GM21423 (cell line): ENCODE measurements at regions not wholly inside any gene's neighbourhood (a gene's known extent, or its start where the extent isn't known, plus 50 kb on each side); places are given as distances from the start of the nearest gene placed in this dataset.
"Not testable (repeated sequence)": the region's sequence is repeated elsewhere in the genome, so short reads cannot be mapped to it uniquely, and the experiment has no call there.

ENCODE experiments used
- ATAC-seq: cut with Tn5 transposase; IDR thresholded peaks from one replicate; pipeline ENCODE4 v1.9.1; 2021; ENCODE audit warnings: mild to moderate bottlenecking, moderate library complexity; ENCODE audit not compliant: unreplicated experiment

DNA sequence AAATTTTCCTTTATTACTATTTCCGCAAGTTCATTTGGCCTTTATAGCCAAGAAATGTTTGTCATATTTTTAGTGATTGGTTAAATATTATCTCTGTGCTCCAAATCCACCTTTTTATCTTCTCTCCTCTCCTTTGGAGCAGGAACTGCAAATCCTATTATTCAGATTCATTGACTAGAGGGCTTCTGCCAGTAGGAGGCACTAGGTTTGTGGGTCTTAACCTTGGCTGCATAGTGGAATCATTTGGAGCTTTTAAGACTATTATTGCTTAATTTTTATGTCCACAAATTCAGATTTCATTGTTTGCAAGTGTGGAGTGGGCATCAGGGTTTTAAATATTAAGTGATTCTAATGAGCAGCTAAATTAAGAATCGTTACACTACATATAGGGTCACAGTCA lies 75.3 kb upstream of the SYT10 start:
- no peak for ATAC-seq

DNA sequence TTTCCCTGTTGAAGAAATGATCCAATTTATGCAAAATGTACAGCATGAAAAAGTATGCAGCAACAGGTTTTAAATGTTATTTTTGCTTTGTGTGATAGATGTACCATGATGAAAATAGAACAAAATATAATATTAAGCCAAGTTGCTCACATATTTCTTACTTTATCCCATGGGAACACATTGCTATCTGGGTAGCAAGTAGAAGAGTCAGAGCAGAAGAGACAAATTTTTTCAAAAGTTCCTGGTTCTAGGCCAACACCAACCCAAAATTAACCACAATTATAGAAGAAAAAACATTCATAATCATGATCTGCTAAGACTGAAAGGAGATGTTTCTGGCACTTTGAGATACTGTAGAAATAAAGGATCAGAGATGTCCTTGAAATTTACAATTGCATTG lies 79.9 kb upstream of the SYT10 start:
- no peak for ATAC-seq

DNA sequence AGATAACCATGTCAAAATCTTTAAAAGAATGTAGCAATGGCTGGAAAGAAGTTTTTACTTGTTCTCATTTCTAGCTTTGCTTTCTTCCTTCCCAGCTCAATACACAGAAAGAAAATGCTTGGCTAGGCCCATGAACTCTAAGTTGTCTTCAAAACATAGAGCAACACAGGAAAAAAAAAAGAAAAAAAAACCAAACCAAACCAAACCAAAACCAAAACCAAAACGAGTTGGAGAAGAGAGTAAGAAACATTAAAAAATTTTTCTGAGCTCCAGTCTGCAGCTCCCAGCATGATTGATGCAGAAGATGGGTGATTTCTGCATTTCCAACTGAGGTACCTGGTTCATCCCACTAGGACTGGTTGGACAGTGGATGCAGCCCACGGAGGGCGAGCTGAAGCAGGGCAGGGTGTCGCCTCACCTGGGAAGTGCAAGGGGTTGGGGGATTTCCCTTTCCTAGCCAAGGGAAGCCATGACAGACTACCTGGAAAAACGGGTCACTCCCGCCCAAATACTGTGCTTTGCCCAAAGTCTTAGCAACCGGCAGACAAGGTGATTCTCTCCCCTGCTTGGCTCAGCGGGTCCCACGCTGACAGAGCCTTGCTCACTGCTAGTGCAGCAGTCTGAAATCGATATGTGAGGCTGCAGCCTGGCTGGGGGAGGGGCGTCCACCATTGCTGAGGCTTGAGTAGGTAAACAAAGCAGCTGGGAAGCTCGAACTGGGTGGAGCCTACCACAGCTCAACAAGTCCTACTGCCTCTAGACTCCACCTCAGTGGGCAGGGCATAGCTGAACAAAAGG lies 81.1 kb upstream of the SYT10 start:
- not testable (repeated sequence) for ATAC-seq

DNA sequence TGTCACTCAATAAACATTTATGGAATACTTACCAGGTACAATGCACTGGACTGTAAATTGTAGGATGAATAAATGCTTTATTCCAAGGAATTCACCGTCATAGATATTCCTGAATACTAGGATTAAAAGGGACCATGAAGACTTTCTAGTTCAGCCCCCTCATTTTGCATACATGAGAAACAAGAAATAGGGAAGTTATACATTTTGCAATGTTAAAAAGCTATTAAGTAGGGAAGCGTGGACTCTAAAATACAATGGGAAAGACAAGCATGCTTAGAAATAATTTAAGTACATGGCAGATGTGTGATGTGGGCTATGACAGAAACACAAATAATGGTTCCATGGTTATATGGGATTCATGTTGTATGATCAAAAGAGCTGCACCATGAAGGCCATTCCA lies 89.4 kb upstream of the SYT10 start:
- no peak for ATAC-seq

DNA sequence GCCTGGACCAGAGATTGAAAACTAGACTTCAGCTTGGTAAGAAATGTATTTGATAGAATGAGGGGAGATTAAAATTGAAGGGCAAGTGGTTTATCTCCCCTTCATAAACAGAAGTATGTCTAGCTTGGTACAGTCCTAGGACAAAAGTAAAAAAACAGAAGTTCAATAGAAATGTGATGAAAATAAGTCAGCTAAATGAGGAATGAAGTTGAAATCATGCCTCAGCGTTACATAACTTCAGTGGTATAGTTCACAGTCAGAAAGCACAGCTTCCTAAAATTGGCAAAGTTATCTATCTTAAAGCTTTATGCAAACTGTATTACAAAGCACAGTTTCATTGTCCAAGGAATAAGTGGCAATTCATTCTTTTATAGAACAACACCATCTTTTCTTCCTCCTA lies 90.2 kb upstream of the SYT10 start:
- no peak for ATAC-seq

DNA sequence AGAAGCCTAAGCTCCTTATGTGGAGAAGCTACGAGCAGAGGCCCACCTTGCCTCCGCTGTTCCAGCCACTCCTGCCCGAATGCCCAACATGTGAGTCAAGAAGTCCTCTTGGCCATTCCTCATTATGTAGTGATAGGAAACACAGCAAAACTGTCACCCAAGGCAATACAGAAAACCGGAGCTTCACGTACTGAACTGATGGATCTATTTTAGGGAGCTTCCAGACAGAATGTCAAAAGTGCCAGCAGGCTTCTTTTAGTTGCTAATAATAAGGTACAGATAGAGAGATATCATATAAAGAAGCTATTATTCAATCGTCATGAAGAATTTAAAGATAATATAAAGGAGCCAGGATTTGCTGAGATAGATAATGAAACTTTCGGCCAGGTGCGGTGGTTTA lies 91.6 kb upstream of the SYT10 start:
- ATAC-seq, result no peak

DNA sequence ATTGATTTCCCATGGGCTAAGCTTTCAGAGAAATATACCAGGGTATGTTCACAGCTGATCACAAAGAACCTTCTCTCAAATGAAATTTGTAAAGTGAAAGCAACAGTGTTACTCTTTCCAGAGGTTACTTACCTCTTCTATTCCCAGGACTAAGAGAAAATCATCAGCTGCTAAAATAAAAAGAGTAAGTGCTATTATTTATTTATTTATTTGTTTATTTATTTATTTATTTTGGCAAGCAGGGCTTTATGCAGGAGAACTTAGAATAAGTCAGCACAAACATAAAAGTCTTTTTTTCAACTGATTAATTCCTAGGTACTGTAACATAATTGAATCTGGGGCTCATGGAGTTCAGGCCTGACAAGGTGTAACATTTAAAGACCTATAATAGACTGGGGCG lies 93.9 kb upstream of the SYT10 start:
- ATAC-seq, result no peak

DNA sequence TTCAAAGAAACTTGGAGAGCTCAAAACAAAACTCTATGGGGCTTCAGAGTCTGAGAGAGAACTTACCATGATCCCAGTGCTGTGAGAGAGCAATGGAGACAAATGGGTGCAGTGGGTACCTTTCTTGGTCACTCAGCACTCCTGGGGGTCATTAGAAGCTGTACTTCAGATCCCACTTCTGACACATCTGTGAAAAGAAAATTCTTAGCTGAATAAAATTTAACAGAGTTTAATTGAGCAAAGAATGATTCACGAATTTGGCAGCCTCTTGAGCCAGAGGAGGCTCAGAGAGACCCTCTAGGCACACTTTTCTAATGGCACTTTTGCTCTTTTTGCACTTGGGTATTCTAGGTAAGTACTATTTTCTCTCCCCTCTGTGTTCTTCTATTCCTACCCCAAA lies 96.8 kb upstream of the SYT10 start:
- no peak for ATAC-seq

DNA sequence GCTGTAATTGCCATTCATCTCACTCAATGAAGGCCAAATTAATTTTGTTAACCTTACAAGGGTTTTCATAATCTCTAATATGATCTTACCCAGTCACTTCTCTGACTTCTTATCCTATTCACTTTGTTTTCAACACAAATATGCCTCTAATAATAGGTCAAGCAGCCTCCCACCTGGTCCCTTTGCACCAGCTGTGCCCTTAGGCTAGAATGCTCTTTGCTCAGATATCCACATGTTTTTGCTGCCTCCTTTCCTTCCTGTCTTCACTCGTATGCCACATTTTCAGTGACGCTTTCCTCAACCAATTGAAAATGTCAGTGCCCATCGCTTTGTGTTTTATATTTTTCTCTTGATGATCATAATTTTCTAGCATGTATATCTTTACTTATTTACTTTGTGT lies 106.4 kb upstream of the SYT10 start:
- no peak for ATAC-seq

DNA sequence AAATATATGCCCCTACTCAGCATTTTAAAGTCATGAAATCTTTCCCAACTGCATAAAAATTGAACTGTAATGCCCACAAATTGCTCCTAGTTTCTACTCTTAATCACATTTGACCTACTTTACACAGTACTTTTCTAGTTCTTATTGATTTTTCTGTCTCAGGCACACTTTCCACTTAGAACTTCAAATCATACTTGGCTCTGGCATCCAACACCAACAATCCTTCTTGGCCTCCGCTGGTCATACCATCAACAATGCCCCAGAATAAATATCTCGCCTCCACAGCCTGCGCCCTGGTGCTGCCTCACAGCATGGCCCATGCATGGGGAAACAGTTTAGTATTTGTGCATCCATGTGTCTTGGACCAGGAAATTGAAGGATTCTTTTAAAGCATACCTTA lies 107.5 kb upstream of the SYT10 start:
- ATAC-seq, result no peak

DNA sequence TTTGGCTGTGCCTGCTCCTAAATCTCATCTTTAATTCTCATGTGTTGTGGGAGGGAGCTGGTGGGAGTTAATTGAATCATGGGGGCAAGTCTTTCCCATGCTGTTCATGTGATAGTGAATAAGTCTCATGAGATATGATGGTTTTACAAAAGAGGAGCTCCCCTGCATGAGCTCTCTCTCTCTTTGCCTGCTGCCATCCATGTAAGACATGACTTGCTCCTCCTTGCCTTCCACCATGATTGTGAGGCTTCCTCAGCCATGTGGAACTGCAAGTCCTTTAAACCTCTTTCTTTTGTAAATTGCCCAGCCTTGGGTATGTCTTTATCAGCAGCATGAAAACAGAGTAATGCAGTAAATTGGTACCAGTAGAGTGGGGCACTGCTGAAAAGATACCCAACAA lies 110.6 kb upstream of the SYT10 start:
- not testable (repeated sequence) for ATAC-seq

DNA sequence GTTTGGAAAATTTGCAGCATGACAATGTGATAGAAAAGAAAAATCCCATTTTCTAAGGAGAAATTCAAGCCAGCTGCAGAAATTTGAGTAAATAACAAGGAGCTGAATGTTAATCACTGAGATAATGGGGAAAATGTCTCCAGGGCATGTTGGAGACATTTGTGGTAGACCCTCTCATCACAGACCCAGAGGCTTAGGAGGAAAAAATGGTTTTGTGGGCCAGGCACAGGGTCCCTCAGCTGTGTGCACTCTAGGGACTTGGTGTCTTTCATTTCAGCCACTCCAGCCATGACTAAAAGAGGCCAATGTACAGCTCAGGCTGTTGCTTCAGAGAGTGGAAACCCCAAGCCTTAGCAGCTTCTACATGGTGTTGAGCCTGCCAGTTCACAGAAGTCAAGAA lies 111.4 kb upstream of the SYT10 start:
- ATAC-seq, result no peak

DNA sequence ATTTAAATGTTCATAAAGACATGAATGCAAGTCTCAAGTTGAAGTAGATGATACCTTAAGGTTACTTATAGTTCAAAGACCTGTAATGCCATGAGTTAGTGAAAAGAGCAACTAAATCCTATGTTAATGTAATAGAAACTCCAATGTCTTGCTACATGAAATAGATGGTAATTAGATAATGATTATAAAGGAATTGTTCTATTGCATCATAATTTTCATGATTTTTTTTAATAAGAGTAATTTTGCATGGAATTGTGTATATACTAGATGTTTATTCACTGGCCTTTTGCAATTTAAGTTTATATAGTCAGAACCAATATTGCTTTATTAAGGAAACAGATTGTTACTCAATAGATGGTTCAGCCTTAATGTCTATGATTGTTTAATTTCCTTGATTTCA lies 115.5 kb upstream of the SYT10 start:
- no peak for ATAC-seq

DNA sequence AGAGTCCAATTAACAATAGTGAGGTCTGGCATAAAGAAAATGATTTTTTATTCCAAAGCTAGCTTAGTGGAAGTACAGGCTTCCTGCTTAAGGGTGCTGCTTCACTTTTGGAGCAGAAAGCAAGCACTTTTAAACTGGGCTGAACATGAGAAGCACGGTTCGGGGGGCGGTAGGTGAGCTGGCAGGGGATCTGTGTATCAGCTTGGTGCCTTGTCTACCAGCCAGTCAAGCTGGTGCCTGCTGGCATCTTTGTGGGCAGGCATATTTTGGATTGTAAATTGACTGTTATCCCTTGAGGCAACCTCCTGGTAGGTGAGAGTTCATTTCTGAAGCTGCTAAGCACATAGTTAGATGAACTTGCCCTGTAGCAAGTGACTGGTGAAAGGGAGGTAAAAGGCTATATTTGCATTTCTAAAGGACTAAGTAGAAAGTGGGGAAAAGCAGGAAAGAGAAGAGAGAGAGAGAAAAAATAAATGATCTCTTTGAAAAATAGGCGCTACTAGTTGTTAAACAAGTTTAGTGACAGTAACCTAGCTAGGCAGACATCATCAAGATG lies 121.1 kb upstream of the SYT10 start:
- ATAC-seq, result no peak

DNA sequence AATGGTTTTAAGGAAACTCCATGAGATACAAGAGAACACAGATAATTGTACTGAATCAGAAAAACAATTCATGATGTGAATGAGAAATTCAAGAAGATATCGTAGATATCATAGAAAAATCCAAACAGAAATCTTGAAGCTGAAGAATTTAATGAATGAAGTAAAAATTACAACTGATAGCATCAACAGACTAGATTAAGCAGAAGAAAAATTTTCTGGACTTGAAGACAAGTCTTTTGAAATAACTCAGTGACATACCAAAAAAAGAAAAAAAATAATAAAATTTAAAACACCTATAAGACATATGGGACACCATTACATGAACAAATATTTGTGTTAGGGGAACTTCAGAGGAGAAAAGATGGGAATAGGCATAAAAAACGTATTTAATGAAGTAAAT lies 122.8 kb upstream of the SYT10 start:
- ATAC-seq, result no peak

DNA sequence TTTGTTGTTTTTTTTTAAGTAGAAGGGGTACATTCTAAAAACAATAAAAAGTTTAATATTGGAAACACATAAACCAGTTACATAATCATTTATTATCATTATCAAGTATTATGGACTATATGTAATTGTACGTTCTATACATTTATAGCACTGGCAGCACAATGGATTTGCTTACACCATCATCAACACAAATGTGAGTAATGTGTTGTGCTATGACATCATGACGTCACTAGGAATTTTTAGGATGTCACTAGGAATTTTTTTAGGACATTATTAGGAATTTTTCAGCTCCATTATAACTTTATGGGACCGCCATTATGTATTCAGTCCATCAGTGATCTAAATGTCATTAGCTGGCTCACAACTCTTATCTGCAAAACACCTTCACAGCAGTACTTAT lies 126.8 kb upstream of the SYT10 start:
- no peak for ATAC-seq

DNA sequence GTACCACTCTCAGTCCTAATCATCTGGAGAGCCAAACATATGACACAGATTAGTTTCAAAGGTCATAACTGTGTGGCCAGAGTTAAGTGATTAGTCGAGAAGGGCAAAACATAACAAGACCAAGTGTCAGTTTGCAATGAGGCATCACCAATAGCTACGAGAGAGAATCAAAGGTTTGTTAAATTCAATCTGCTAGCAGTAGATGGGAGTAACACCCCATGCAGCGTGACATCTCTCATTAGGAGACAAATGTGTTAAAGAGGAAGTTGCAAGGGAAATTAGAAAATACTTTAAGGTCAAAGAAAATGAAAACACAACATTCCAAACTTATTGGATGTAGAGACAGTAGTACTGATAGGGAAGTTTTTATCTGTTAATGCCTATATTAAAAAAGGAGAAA lies 135.7 kb upstream of the SYT10 start:
- ATAC-seq, result no peak

DNA sequence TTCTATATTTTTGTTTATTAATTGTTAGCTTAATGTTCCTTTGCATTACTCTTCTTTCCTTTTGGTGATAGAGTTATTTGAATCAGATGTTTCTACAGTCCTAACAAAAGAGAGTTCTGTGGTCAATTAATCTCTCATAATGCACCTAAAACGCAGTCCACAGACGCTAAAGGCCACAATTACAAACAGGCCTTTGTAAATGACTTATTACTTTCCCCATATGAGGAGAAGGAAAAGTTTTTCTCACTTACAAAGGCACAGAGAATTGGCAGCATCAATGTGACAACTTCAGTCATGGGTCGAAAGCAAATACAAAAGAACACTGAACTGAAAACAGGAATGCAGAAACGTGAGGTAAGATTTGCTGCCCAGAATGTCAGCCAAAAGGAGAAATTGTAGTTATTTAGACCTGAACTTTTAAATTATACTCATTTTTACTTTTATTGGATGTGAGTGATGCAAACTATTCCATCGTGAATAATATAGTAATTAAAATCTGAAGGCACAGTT lies 142.0 kb upstream of the SYT10 start:
- no peak for ATAC-seq

DNA sequence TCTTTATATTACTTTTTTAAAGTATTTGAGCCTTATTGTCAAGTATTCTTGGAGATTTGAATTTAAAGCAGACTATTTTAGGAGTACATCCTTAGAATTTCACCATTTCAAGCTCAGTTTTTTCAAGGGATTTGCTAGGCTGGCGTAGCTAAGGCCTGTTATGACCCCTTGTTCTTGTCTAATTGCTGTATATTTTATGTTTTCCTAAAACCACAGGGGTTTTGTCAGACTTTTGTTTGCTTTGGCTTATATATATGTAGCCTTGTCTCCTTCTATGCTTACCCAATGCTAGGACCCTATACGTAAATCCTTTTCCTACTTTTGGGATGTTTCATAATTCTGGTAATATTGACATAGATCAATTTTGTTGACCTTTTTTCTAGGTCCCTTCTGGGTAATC lies 147.0 kb upstream of the SYT10 start:
- ATAC-seq, result no peak

DNA sequence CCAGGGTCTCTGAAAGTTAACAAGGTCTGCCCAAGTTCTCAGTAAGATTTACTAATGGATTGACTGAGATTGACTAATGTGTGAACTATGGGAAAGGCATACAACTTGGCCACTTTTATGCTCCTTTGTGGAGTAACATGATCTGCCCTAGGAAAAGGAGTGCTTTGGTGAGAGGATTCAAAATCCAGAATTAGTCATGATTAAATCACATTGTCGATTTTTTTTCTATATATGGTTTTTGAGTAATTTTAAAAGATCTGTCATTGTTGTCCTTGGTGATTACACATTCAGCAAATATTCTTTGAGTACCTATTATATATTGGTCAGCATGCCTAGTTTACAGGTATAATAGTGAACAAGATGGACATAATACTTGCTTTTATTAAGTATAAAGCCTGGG lies 147.7 kb upstream of the SYT10 start:
- ATAC-seq, result no peak

DNA sequence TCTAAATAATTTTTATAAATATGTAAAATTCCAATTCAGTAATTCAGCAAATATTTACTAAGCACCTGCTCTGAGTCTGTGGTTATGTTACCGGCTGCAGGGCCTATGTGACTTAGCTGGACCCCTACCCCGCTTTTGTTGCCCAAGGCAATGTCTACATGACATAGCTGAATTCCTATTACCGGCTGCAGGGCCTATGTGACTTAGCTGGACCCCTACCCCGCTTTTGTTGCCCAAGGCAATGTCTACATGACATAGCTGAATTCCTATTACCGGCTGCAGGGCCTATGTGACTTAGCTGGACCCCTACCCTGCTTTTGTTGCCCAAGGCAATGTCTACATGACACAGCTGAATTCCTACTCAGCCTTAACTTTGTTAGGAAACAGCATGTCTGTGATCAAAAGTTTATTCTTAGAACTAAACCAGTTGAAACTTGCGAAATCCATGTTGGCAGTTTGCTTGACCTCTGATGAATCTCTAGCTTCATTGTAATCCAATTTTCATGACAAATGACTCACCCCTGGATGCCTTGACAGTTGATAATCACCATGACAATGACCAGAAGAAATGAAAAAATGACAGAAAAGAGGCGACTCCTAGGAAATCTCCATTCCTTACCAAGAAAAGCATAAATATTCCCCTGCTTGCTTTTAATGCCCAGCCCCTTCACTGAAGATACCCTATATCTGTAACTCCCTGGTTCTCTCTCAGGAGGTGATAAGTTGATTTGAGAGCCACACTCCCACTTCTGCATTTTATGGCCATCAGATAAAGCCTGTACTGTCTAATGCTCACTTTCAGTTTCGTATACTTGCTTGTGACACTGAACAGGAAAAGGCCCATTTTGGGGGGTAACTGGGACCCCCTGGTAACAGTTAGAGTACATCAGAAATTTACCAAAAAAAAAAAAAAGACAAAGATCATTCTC lies 148.4 kb upstream of the SYT10 start:
- ATAC-seq, result peak; percentile 95
